Transverse colon (tissue), 4 donors: ENCODE measurements at regions not wholly inside any gene's neighbourhood (a gene's known extent, or its start where the extent isn't known, plus 50 kb on each side); places are given as distances from the start of the nearest gene placed in this dataset.

Source experiments
- DNase-seq: peaks from one replicate; pipeline ENCODE4 v3.0.0-alpha.2; 2019
- H3K27ac ChIP-seq, 4 donors: fragments of 200-600 bp; sonication (generic); 2 replicates each; pipeline ENCODE4 v1.5.1; 2016 to 2018; ENCODE audit warnings: inconsistent platforms in 4 of 4
- H3K27me3 ChIP-seq: fragments of 200-600 bp; sonication (generic); 2 replicates; pipeline ENCODE4 v1.5.1; 2017; ENCODE audit warnings: inconsistent platforms
- H3K36me3 ChIP-seq, 4 donors: fragments of 200-600 bp; sonication (generic); 2 replicates each; pipeline ENCODE4 v1.5.1; 2017 to 2019; ENCODE audit warnings: inconsistent platforms in 4 of 4
- H3K4me1 ChIP-seq, 4 donors: fragments of 200-600 bp; sonication (generic); 2 replicates each; pipeline ENCODE4 v1.5.1; 2017 to 2020; ENCODE audit warnings: inconsistent platforms in 4 of 4
- H3K4me3 ChIP-seq, 4 donors: fragments of 200-600 bp; sonication (generic); 1 replicate in 1 of 4; 2 replicates in 3 of 4; pipeline versions ENCODE4 v1.5.1 to v1.6.1; 2017 to 2019; ENCODE audit warnings: inconsistent platforms in 4 of 4
- H3K9me3 ChIP-seq, 2 donors: fragments of 200-600 bp; sonication (generic); 2 replicates each; pipeline ENCODE4 v1.5.1; 2017 to 2019; ENCODE audit warnings: inconsistent platforms in 2 of 2
- CTCF ChIP-seq, 5 experiments: fragments of 200-600 bp in 3 of 5; fragments of 450-650 bp in 2 of 5; sonication (generic) in 3 of 5; IDR thresholded peaks; 1 replicate in 2 of 5; 2 replicates in 3 of 5; pipeline ENCODE4 v1.5.1; 2016 to 2017; ENCODE audit warnings: antibody characterized with exemption in 5 of 5, inconsistent platforms in 3 of 5, mild to moderate bottlenecking in 2 of 5, moderate library complexity in 1 of 5
- EP300 ChIP-seq: sonication (generic); formaldehyde crosslinking; IDR thresholded peaks from one replicate; pipeline ENCODE4 v1.6.1; 2017; ENCODE audit warnings: antibody characterized with exemption, low read depth
- POLR2A ChIP-seq: fragments of 450-650 bp; IDR thresholded peaks from one replicate; pipeline ENCODE4 v1.6.1; 2016; ENCODE audit warnings: antibody characterized with exemption, mild to moderate bottlenecking, moderate library complexity
- POLR2AphosphoS5 ChIP-seq, 3 donors: sonication (generic); formaldehyde crosslinking; IDR thresholded peaks; one replicate each; pipeline ENCODE4 v1.6.1; 2016; ENCODE audit warnings: antibody characterized with exemption in 3 of 3
- WGBS, 2 donors: methylation state at CpG; one replicate each; pipeline ENCODE4 v1.1.5; 2018; ENCODE audit warnings: low coverage in 1 of 2; 5-methylcytosine and 5-hydroxymethylcytosine counted together
- in situ Hi-C, 4 donors: fragments of 200-750 bp; cut with MboI; loops; one replicate each; pipeline versions ENCODE4 v1.15.0 to v1.15.1; 2017; ENCODE audit warnings: low sequenced_read_pairs in 3 of 4, low pct_ligation_motif_present in 1 of 4, low pct_unique_long_range_greater_than_20kb in 1 of 4
- intact Hi-C: fragments of 100-400 bp; cut with DNase I; formaldehyde crosslinking; loops from one replicate; pipeline ENCODE4 v1.15.1; 2023; ENCODE audit warnings: low total_unique reads

- H3K4me1 ChIP-seq, result peaks cover 0 to 8% (median 4%) of the 10 kb centered on the region in 4 donors
- H3K36me3 ChIP-seq, result no peaks in the 10 kb centered on the region
- H3K9me3 ChIP-seq, result no peaks in the 10 kb centered on the region
- no peak overlapping the region for H3K27ac ChIP-seq
- DNase-seq, result no peak
- in situ Hi-C loops, result no loop called here
- TF ChIP-seq CTCF (IDR thresholded peaks at IDR 0.05) (no peak), EP300 (no peak), POLR2AphosphoS5 (IDR thresholded peaks at IDR 0.05) (no peak), POLR2A (no peak)
- no peak overlapping the region for H3K4me3 ChIP-seq
- H3K27me3 ChIP-seq, result no peaks in the 10 kb centered on the region
- intact Hi-C loops, result no loop called here
Measured at GRCh38 chr9:81741103-81741502, 51.8 kb upstream of the TLE1 start.

GRCh38 chr9:81748091-81748490 lies 58.7 kb upstream of the TLE1 start:
- no peak for TF ChIP-seq EP300
- no peak for TF ChIP-seq POLR2AphosphoS5 (IDR thresholded peaks at IDR 0.05)
- no peak for TF ChIP-seq CTCF (IDR thresholded peaks at IDR 0.05)
- TF ChIP-seq POLR2A, result no peak
- WGBS, 2 donors, result 70 to 75% methylated on average over 1 of the region's 1 CpG
- in situ Hi-C loops, result no loop called here
- Histone ChIP-seq H3K27me3 (no peaks in the 10 kb centered on the region), H3K4me3 (no peak overlapping the region), H3K4me1 (no peaks in the 10 kb centered on the region), H3K9me3 (no peaks in the 10 kb centered on the region), H3K36me3 (no peaks in the 10 kb centered on the region), H3K27ac (no peak overlapping the region)
- no peak for DNase-seq
- intact Hi-C loops, result no loop called here

GRCh38 chr9:81753436-81753835 lies 64.1 kb upstream of the TLE1 start:
- H3K4me1 ChIP-seq, result no peaks in the 10 kb centered on the region
- H3K4me3 ChIP-seq, result no peak overlapping the region
- no peak for DNase-seq
- H3K27me3 ChIP-seq, result no peaks in the 10 kb centered on the region
- no peak for TF ChIP-seq POLR2AphosphoS5 (IDR thresholded peaks at IDR 0.05)
- in situ Hi-C loops (no loop called here), intact Hi-C loops (no loop called here)
- no peak overlapping the region for H3K27ac ChIP-seq
- no peaks in the 10 kb centered on the region for H3K36me3 ChIP-seq
- H3K9me3 ChIP-seq, result no peaks in the 10 kb centered on the region
- 91 to 95% methylated on average over 3 to 4 of the region's 4 CpGs for WGBS, 2 donors

DNA sequence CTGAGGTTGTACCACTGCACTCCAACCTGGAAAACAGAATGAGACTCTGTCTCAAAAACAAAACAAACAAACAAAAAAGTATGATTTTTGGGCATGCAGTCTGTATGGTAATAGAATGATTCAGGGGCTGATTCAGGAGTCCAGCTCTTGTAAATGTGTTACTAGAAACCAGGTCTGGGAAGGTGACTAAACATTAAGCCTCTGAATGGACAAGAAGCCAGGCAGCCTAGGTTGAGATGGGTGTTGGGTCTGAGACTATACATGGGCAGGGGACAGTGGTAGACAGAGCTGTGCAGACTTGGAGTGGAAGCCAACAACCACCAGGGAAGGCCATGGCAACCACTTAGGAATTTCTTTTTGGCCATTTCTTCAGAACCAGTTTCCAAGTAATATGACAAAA lies 64.9 kb upstream of the TLE1 start:
- in situ Hi-C loops (no loop called here), intact Hi-C loops (no loop called here)
- Histone ChIP-seq H3K36me3 (no peaks in the 10 kb centered on the region), H3K4me3 (no peak overlapping the region), H3K27ac (no peak overlapping the region), H3K9me3 (no peaks in the 10 kb centered on the region), H3K4me1 (no peaks in the 10 kb centered on the region), H3K27me3 (no peaks in the 10 kb centered on the region)
- TF ChIP-seq CTCF (IDR thresholded peaks at IDR 0.05) (no peak), EP300 (no peak), POLR2A (no peak), POLR2AphosphoS5 (IDR thresholded peaks at IDR 0.05) (no peak)
- no peak for DNase-seq

GRCh38 chr9:81755721-81756120 lies 66.4 kb upstream of the TLE1 start:
- Histone ChIP-seq H3K9me3 (no peaks in the 10 kb centered on the region), H3K4me3 (no peak overlapping the region), H3K27ac (no peak overlapping the region), H3K36me3 (no peaks in the 10 kb centered on the region), H3K27me3 (no peaks in the 10 kb centered on the region), H3K4me1 (no peaks in the 10 kb centered on the region)
- in situ Hi-C loops (no loop called here), intact Hi-C loops (no loop called here)
- no peak for TF ChIP-seq POLR2A
- TF ChIP-seq POLR2AphosphoS5 (IDR thresholded peaks at IDR 0.05), result no peak
- TF ChIP-seq CTCF (IDR thresholded peaks at IDR 0.05), result no peak
- WGBS, 2 donors, result 83 to 92% methylated on average over 4 to 6 of the region's 6 CpGs
- DNase-seq, result no peak
